Keratinocyte (primary cell): ENCODE measurements at regions not wholly inside any gene's neighbourhood (a gene's known extent, or its start where the extent isn't known, plus 50 kb on each side); places are given as distances from the start of the nearest gene placed in this dataset.
"Not testable (repeated sequence)": the region's sequence is repeated elsewhere in the genome, so short reads cannot be mapped to it uniquely, and the experiment has no call there.

Experiments
- DNase-seq: peaks from one replicate; pipeline ENCODE4 v3.0.0-alpha.2; 2011; ENCODE audit warnings: low read depth, missing footprints, low spot score
- FAIRE-seq: peaks from 2 replicates; lab custom pipeline; 2011; peaks lifted over from hg19 to GRCh38; lab: Jason Lieb, UNC
- H2AFZ ChIP-seq: 2 replicates; pipeline ENCODE4 v1.6.0; 2012; ENCODE audit warnings: low read length, control low read depth, inconsistent platforms; ENCODE audit not compliant: control insufficient read depth
- H3K27ac ChIP-seq: 2 replicates; pipeline ENCODE4 v1.5.1; 2011; ENCODE audit warnings: low read length; ENCODE audit not compliant: control insufficient read depth, insufficient read depth
- H3K27me3 ChIP-seq: 3 replicates; pipeline ENCODE4 v1.6.0; 2011; ENCODE audit warnings: low read length; ENCODE audit not compliant: control insufficient read depth, insufficient read depth; ENCODE audit errors: extremely low read depth
- H3K36me3 ChIP-seq, 2 experiments: 2 replicates in 1 of 2; 3 replicates in 1 of 2; pipeline ENCODE4 v1.5.1; 2011; ENCODE audit warnings: low read length in 2 of 2, mild to moderate bottlenecking in 1 of 2; ENCODE audit not compliant: control insufficient read depth in 2 of 2, insufficient read depth in 2 of 2; ENCODE audit errors: extremely low read depth in 1 of 2
- H3K4me1 ChIP-seq: 3 replicates; pipeline ENCODE4 v1.5.1; 2011; ENCODE audit warnings: low read length; ENCODE audit not compliant: control insufficient read depth, insufficient read depth; ENCODE audit errors: extremely low read depth
- H3K4me2 ChIP-seq: 3 replicates; pipeline ENCODE4 v1.6.0; 2011; ENCODE audit warnings: low read depth, low read length; ENCODE audit not compliant: control insufficient read depth, insufficient read depth; ENCODE audit errors: extremely low read depth
- H3K4me3 ChIP-seq, 3 experiments: fragments of 200-600 bp in 1 of 3; sonication (generic) in 1 of 3; 2 replicates in 2 of 3; 3 replicates in 1 of 3; pipeline ENCODE4 v1.5.1; 2011 to 2016; ENCODE audit warnings: low read length in 3 of 3, mild to moderate bottlenecking in 3 of 3, control low read depth in 2 of 3, inconsistent platforms in 1 of 3, low read depth in 1 of 3, mixed read lengths in 1 of 3, mixed run types in 1 of 3, moderate library complexity in 1 of 3; ENCODE audit not compliant: control insufficient read depth in 2 of 3, insufficient read depth in 2 of 3; ENCODE audit errors: extremely low read depth in 1 of 3
- H3K79me2 ChIP-seq: 2 replicates; pipeline ENCODE4 v1.6.0; 2012; ENCODE audit warnings: low read length; ENCODE audit not compliant: control insufficient read depth, insufficient read depth
- H3K9ac ChIP-seq: 3 replicates; pipeline ENCODE4 v1.6.0; 2011; ENCODE audit warnings: low read length; ENCODE audit not compliant: control insufficient read depth, insufficient read depth; ENCODE audit errors: extremely low read depth
- H3K9me1 ChIP-seq: 3 replicates; pipeline ENCODE4 v1.6.0; 2011; ENCODE audit warnings: low read length; ENCODE audit not compliant: control insufficient read depth, insufficient read depth; ENCODE audit errors: extremely low read depth
- H3K9me3 ChIP-seq: 2 replicates; pipeline ENCODE4 v1.5.1; 2012; ENCODE audit warnings: low read depth, low read length; ENCODE audit not compliant: control insufficient read depth
- H4K20me1 ChIP-seq: 3 replicates; pipeline ENCODE4 v1.6.0; 2011; ENCODE audit warnings: low read length; ENCODE audit not compliant: control insufficient read depth, insufficient read depth; ENCODE audit errors: extremely low read depth
- CTCF ChIP-seq, 3 experiments: IDR thresholded peaks in 1 of 3; conservative IDR thresholded peaks in 1 of 3; optimal IDR thresholded peaks in 1 of 3; 2 replicates in 2 of 3; 3 replicates in 1 of 3; pipeline versions ENCODE3 to v1.5.1; 2011; ENCODE audit warnings: low read length in 3 of 3, mild to moderate bottlenecking in 3 of 3, moderate library complexity in 2 of 3, control low read depth in 1 of 3, inconsistent platforms in 1 of 3; ENCODE audit not compliant: insufficient read depth in 2 of 3; ENCODE audit errors: extremely low read depth in 1 of 3
- EZH2 ChIP-seq: IDR thresholded peaks from one replicate; pipeline ENCODE4 v1.6.1; 2012; ENCODE audit warnings: inconsistent platforms, mild to moderate bottlenecking, low read length, moderate library complexity
- dilution Hi-C: fragments of 300-500 bp; cut with MboI; formaldehyde crosslinking; loops from one replicate; pipeline ENCODE4 v1.7.0; 2020; ENCODE audit warnings: low sequenced_read_pairs; ENCODE audit not compliant: extremely low pct_ligation_motif_present

GRCh38 chr2:65969161-65969560, 465.8 kb upstream of the MEIS1 start:
- Histone ChIP-seq H3K4me1 (no peaks in the 10 kb centered on the region), H3K36me3 (no peaks in the 10 kb centered on the region), H4K20me1 (no peaks in the 10 kb centered on the region), H3K9ac (no peak overlapping the region), H3K4me2 (no peak overlapping the region), H3K4me3 (no peak overlapping the region), H3K27me3 (no peaks in the 10 kb centered on the region), H3K27ac (no peak overlapping the region), H3K79me2 (no peaks in the 10 kb centered on the region), H3K9me3 (no peaks in the 10 kb centered on the region), H2AFZ (no peak overlapping the region), H3K9me1 (no peaks in the 10 kb centered on the region)
- DNase-seq, result no peak
- FAIRE-seq, result no peak
- dilution Hi-C loops, result no loop called here
- no peak for TF ChIP-seq CTCF (optimal IDR thresholded peaks at IDR 0.05 in 1 of 3, IDR thresholded peaks at IDR 0.05 in 1 of 3, conservative IDR thresholded peaks at IDR 0.05 in 1 of 3; ENCODE audit: extremely low read depth in 1 of 3, insufficient read depth in 2 of 3, low read length in 3 of 3)
- no peak for TF ChIP-seq EZH2

GRCh38 chr2:65963303-65963702, 471.6 kb upstream of the MEIS1 start:
- H3K27ac ChIP-seq, H3K9ac ChIP-seq, H2AFZ ChIP-seq, H3K9me3 ChIP-seq, H3K79me2 ChIP-seq, H3K9me1 ChIP-seq, H3K27me3 ChIP-seq, H3K36me3 ChIP-seq, dilution Hi-C loops, H4K20me1 ChIP-seq, FAIRE-seq, H3K4me2 ChIP-seq, H3K4me3 ChIP-seq, DNase-seq, H3K4me1 ChIP-seq: not testable (repeated sequence)

GRCh38 chr2:65960953-65961352, 474.0 kb upstream of the MEIS1 start:
- H3K79me2 ChIP-seq, result no peaks in the 10 kb centered on the region
- H2AFZ ChIP-seq, result no peak overlapping the region
- H3K27ac ChIP-seq, result no peak overlapping the region
- H3K9me3 ChIP-seq, result no peaks in the 10 kb centered on the region
- no peaks in the 10 kb centered on the region for H3K27me3 ChIP-seq
- no peak overlapping the region for H3K4me3 ChIP-seq
- no peak for FAIRE-seq
- H3K4me2 ChIP-seq, result no peak overlapping the region
- no peak for DNase-seq
- dilution Hi-C loops, result no loop called here
- no peaks in the 10 kb centered on the region for H3K9me1 ChIP-seq
- H3K9ac ChIP-seq, result no peak overlapping the region
- no peak for TF ChIP-seq EZH2
- TF ChIP-seq CTCF (optimal IDR thresholded peaks at IDR 0.05 in 1 of 3, IDR thresholded peaks at IDR 0.05 in 1 of 3, conservative IDR thresholded peaks at IDR 0.05 in 1 of 3; ENCODE audit: extremely low read depth in 1 of 3, insufficient read depth in 2 of 3, low read length in 3 of 3), result no peak
- H3K4me1 ChIP-seq, result no peaks in the 10 kb centered on the region
- no peaks in the 10 kb centered on the region for H4K20me1 ChIP-seq
- H3K36me3 ChIP-seq, result no peaks in the 10 kb centered on the region
